NCI-H446 treated with DMSO at 0.1 percent for 48 hours (cell line): ENCODE measurements at regions not wholly inside any gene's neighbourhood (a gene's known extent, or its start where the extent isn't known, plus 50 kb on each side); places are given as distances from the start of the nearest gene placed in this dataset.
A peak's percentile ranks its signal among the peaks of the same experiment; 100 is the strongest.
"Not testable (repeated sequence)": the region's sequence is repeated elsewhere in the genome, so short reads cannot be mapped to it uniquely, and the experiment has no call there.

Experiments used
- DNase-seq: peaks from one replicate; lab custom pipeline; 2025; lab: John Stamatoyannopoulos, UW

- DNase-seq, result no peak
Observed at GRCh38 chr13:21879263-21879914, 208.5 kb downstream of the FGF9 start.

- no peak for DNase-seq
Observed at GRCh38 chr13:21882766-21883165, 211.9 kb downstream of the FGF9 start.

DNA sequence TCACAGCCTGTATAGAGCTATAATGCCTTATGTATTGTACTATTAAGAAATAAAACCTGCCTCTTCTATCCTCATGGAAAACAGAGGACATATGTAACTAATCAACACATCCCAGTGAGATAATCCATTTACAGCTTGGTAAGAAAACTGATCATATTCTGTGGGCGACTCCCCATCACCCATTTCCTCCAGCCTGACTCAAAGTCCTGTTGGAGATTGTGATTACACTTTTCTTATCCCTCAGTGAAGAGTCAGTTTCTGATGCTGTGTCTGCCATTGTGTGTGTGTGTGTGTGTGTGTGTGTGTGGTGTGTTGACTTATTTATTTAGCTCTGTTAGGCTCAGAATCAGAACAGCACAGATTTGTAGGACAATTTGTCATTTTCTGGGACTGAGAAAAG lies 212.8 kb downstream of the FGF9 start:
- DNase-seq, result no peak

DNA sequence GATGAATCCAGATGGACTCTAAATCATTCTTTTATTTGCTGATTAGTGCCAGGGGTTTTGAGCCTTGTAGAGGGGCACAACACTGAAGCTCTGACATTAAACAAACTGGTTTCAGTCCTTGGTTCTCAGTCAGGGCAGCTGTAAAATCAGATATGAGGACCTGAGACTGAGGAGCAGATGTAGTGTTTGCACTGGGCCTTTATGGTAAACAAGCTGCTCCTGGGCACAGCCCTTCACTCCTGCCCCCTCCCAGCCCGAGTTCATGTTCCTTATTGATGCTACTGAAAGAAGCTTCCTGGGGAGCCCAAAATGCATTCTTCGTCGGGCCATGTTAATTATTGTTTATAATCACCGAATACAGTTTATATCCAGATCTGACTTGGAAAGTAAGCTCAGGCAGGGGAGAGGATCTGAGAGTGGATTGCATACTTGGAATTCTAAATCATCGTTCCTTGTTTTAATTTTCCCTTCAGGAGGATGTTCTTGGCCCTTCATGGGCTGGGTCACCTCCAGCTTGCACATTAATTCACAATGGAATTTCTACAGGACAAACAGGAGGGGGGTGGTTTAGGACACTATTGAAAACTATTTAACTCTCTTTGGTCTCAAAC lies 213.5 kb downstream of the FGF9 start:
- no peak for DNase-seq

- DNase-seq, result no peak
Observed at GRCh38 chr13:21884965-21885567, 214.2 kb downstream of the FGF9 start.

DNA sequence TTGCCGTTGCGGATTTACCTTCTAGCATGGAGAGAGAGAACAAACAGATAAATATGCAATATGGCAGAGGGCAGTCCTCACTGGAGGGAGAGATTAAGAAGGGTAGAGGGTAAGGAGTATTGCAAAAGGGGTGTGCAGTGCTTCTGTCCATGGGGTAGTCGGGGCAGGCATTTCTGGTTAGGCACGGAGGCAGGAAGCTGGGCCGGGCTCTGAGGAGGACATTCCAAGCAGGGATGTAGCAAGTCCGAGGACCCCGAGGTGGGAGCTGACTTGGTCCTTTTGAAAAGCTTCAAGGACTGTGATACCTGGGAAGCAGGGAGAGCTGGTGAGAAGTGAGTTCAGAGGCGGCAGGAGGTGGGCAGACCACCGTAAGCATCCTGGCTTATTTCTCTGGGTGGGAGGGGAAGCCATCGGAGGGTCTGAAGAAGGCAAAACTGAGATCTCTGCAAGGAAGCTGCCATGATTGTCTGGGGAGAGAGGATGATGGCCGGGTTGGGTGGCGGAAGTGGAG lies 214.9 kb downstream of the FGF9 start:
- DNase-seq, result no peak

- DNase-seq, result no peak
Observed at GRCh38 chr13:21889651-21890050, 218.8 kb downstream of the FGF9 start.

DNA sequence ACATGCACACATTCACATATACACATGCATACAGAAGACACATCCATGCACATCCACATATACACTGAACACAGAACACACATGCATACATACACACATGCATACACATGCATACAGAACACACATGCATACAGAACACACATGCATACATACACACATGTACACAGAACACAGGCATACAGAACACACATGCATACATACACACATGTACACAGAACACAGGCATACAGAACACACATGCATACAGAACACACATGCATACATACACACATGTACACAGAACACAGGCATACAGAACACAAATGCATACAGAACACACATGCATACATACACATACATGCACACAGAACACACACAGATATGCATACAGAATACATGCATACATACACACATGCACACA lies 219.3 kb downstream of the FGF9 start:
- not testable (repeated sequence) for DNase-seq

- DNase-seq, result no peak
Observed at GRCh38 chr13:21894091-21894490, 223.2 kb downstream of the FGF9 start.

- no peak for DNase-seq
Observed at GRCh38 chr13:21894703-21895699, 224.1 kb downstream of the FGF9 start.

DNA sequence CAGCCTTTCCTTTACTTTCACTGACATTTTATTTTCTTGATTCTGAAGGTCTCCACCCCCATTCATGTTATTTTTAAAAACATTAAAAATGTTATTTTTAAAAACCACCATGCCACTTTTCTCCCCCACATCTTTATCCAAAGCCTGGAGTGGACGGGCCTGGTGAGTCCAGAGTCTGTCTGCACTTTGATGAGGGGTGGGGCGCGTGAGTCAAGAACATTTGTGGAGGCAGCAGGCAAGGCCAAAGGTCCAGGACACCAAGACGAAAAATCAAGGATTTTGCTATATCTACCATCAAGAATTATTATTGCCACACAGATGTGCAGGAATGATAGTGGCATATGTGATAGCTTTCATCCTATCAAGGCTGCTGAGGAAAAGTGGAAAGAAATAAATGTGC lies 224.9 kb downstream of the FGF9 start:
- DNase-seq, result no peak

DNA sequence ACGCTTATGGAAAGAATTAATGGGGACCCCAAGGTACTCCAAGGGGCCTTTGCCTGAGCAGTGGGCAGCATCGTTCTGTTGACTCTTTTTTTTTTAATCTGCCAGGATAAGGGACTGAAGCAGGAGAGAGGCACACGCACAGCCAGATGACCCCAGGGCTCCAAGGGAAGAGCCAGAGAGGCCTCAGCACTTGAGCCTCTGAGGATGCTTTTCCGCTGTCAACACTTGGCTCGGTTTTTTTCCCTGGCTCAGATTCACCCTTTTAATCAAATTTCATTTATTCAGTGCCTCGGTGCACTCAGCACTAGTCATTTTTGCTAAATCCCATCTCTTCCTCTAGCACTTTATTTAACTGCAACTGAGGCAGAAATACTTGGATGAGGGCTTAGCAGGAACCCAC lies 226.3 kb downstream of the FGF9 start:
- DNase-seq, result no peak

DNA sequence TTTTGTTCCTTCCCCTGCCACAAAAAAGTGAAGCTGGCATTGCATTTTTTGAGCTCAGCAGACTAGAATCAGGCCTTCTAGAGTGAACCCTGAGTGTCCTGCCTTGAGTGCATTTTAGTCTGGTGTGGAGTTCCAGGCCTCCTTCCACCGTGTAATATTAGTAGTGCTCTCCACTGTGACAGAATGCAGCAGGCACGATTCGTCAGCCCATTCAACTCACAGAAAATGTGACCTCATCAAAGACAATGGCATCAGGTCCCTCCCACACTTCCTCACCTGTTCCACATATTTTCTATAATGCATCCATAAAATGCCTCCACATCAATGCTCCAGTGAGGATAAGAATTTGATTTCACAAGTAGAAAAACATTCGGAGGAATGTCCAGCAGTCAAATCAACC lies 227.6 kb downstream of the FGF9 start:
- DNase-seq, result no peak

DNA sequence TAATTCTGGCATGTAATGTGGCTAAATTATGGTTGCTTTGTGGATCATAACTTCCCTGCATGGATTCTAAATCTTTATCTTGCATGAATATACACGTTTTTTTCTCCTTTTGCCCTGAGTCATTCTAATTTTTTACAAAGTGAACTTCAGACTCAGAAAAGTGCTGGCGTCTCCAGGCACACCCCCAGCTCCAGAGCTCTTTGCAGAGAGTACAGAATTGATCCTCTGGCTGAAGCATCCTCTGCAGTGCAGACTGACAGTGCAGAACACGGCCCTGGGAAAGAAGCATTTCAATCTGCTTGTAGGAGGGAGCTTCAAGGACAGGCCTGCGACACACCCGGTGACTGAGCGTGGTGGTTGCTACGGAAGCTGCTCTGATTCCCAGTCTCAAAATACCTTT lies 228.1 kb downstream of the FGF9 start:
- no peak for DNase-seq

- DNase-seq, result no peak
Observed at GRCh38 chr13:21901336-21901735, 230.5 kb downstream of the FGF9 start.

GRCh38 chr13:21901811-21902708 lies 231.2 kb downstream of the FGF9 start:
- peak; percentile 40 for DNase-seq

GRCh38 chr13:21902709-21903098 lies 231.8 kb downstream of the FGF9 start:
- no peak for DNase-seq

GRCh38 chr13:21905486-21905885 lies 234.6 kb downstream of the FGF9 start:
- DNase-seq, result no peak

- no peak for DNase-seq
Observed at GRCh38 chr13:21909331-21909730, 238.5 kb downstream of the FGF9 start.

DNA sequence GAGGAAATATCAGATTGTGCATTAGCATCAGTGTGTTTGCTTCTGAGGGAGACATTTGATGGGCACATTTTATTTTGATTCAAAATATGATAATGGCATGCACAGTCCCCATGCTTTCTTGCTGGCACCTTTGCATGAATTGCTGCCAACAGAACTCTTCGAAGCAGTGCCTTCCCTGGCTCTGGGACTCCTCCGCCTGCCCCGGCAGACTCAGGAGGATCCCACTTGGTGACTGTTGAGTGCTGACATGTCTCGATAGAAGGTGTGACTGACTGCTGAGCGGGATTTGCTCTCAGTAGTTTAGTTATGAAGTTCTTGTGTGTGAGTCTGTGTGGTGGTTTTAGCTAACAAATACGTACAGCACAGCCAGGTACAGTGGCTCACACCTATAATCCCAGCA lies 239.7 kb downstream of the FGF9 start:
- no peak for DNase-seq

- no peak for DNase-seq
Observed at GRCh38 chr13:21911646-21912298, 240.9 kb downstream of the FGF9 start.
